ENCODE measurements at regions not wholly inside any gene's neighbourhood (a gene's known extent, or its start where the extent isn't known, plus 50 kb on each side); places are given as distances from the start of the nearest gene placed in this dataset.

GRCh38 chr11:130670200-130670599, 221.8 kb downstream of the ADAMTS15 start:
- Histone ChIP-seq H3K4me1 (peaks cover 32 to 37% of the 10 kb centered on the region in 2 donors), H3K4me3 (no peak overlapping the region), H3K36me3 (no peaks in the 10 kb centered on the region), H3K27me3 (no peaks in the 10 kb centered on the region), H3K9me3 (no peaks in the 10 kb centered on the region), H3K27ac (peak overlapping the region in 3 of 4 donors; percentile 6 to 59 (median 12))
- in situ Hi-C loops (cut with MboI; ENCODE audit: low sequenced_read_pairs in 4 of 4) = loop anchor here in 3 of 4 donors (10.0 to 25.0 kb wide), 3 partner anchors 225 to 235 kb away; partner anchors contain the start of genes ADAMTS15 (in 2 of the 3) and ADAMTS8 (in 1 of the 3)
- ATAC-seq (peak in 1 of 2 donors; percentile 74), DNase-seq (peak in 1 of 2 donors; percentile 32)
- intact Hi-C loops (cut with DNase I; ENCODE audit: low total_unique reads) = loop anchor here (5.0 kb wide), 2 partner anchors 148 to 233 kb away; no protein-coding TSS in a partner anchor
- TF ChIP-seq POLR2A (IDR thresholded peaks at IDR 0.05) = no peak
- TF ChIP-seq, protein P1, sequence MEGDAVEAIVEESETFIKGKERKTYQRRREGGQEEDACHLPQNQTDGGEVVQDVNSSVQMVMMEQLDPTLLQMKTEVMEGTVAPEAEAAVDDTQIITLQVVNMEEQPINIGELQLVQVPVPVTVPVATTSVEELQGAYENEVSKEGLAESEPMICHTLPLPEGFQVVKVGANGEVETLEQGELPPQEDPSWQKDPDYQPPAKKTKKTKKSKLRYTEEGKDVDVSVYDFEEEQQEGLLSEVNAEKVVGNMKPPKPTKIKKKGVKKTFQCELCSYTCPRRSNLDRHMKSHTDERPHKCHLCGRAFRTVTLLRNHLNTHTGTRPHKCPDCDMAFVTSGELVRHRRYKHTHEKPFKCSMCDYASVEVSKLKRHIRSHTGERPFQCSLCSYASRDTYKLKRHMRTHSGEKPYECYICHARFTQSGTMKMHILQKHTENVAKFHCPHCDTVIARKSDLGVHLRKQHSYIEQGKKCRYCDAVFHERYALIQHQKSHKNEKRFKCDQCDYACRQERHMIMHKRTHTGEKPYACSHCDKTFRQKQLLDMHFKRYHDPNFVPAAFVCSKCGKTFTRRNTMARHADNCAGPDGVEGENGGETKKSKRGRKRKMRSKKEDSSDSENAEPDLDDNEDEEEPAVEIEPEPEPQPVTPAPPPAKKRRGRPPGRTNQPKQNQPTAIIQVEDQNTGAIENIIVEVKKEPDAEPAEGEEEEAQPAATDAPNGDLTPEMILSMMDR (IDR thresholded peaks at IDR 0.05 in 4 of 5, conservative IDR thresholded peaks at IDR 0.05 in 1 of 5) = no peak

- H3K4me3 ChIP-seq = no peak overlapping the region
- in situ Hi-C loops (cut with MboI; ENCODE audit: low sequenced_read_pairs in 4 of 4) = loop anchor here in 3 of 4 donors (10.0 to 25.0 kb wide), 3 partner anchors 227 to 237 kb away; partner anchors contain the start of genes ADAMTS15 (in 2 of the 3) and ADAMTS8 (in 1 of the 3)
These were observed 223.6 kb downstream of the ADAMTS15 start for GRCh38 chr11:130671801-130672700.

GRCh38 chr11:130672911-130673310, 224.5 kb downstream of the ADAMTS15 start:
- TF ChIP-seq, protein P1 (IDR thresholded peaks at IDR 0.05 in 4 of 5, conservative IDR thresholded peaks at IDR 0.05 in 1 of 5) = no peak
- TF ChIP-seq POLR2A (IDR thresholded peaks at IDR 0.05) = no peak
- peaks cover 51 to 57% of the 10 kb centered on the region in 2 donors for H3K4me1 ChIP-seq
- DNase-seq (no peak), ATAC-seq (no peak)
- in situ Hi-C loops (cut with MboI; ENCODE audit: low sequenced_read_pairs in 4 of 4) = loop anchor here in 3 of 4 donors (10.0 to 25.0 kb wide), 3 partner anchors 228 to 238 kb away; partner anchors contain the start of genes ADAMTS15 (in 2 of the 3) and ADAMTS8 (in 1 of the 3)
- H3K36me3 ChIP-seq = no peaks in the 10 kb centered on the region
- H3K27me3 ChIP-seq = no peaks in the 10 kb centered on the region
- intact Hi-C loops (cut with DNase I; ENCODE audit: low total_unique reads) = loop anchor here (5.0 kb wide), 2 partner anchors 151 to 236 kb away; no protein-coding TSS in a partner anchor
- H3K27ac ChIP-seq = peak overlapping the region in 2 of 4 donors; percentile 27 to 56
- H3K4me3 ChIP-seq = no peak overlapping the region
- no peaks in the 10 kb centered on the region for H3K9me3 ChIP-seq

More at GRCh38 chr11:130671801-130672700, 223.6 kb downstream of the ADAMTS15 start:
- no peak for TF ChIP-seq POLR2A (IDR thresholded peaks at IDR 0.05)
- TF ChIP-seq, protein P1 (IDR thresholded peaks at IDR 0.05 in 4 of 5, conservative IDR thresholded peaks at IDR 0.05 in 1 of 5) = no peak
- DNase-seq (peak; percentile 16 to 41), ATAC-seq (peak; percentile 13 to 45)
- no peaks in the 10 kb centered on the region for H3K9me3 ChIP-seq
- H3K27ac ChIP-seq = peak overlapping the region; percentile 12 to 56 (median 27)
- no peaks in the 10 kb centered on the region for H3K27me3 ChIP-seq
- no peaks in the 10 kb centered on the region for H3K36me3 ChIP-seq
- intact Hi-C loops (cut with DNase I; ENCODE audit: low total_unique reads) = loop anchor here (5.0 kb wide), 2 partner anchors 150 to 235 kb away; no protein-coding TSS in a partner anchor
- H3K4me1 ChIP-seq = peaks cover 50 to 51% of the 10 kb centered on the region in 2 donors

- H3K27me3 ChIP-seq = no peaks in the 10 kb centered on the region
- intact Hi-C loops (cut with DNase I; ENCODE audit: low total_unique reads) (loop anchor here (5.0 kb wide), 2 partner anchors 151 to 236 kb away; no protein-coding TSS in a partner anchor), in situ Hi-C loops (cut with MboI; ENCODE audit: low sequenced_read_pairs in 4 of 4) (loop anchor here in 3 of 4 donors (10.0 to 25.0 kb wide), 3 partner anchors 229 to 239 kb away; partner anchors contain the start of genes ADAMTS15 (in 2 of the 3) and ADAMTS8 (in 1 of the 3))
- no peak overlapping the region for H3K27ac ChIP-seq
- no peak for ATAC-seq
- H3K9me3 ChIP-seq = no peaks in the 10 kb centered on the region
- peaks cover 51 to 57% of the 10 kb centered on the region in 2 donors for H3K4me1 ChIP-seq
- no peak overlapping the region for H3K4me3 ChIP-seq
- DNase-seq = no peak
- H3K36me3 ChIP-seq = no peaks in the 10 kb centered on the region
- TF ChIP-seq, protein P1 (IDR thresholded peaks at IDR 0.05 in 4 of 5, conservative IDR thresholded peaks at IDR 0.05 in 1 of 5) = no peak
- TF ChIP-seq POLR2A (IDR thresholded peaks at IDR 0.05) = no peak
These were observed 225.3 kb downstream of the ADAMTS15 start for GRCh38 chr11:130673698-130674097.

All from gastrocnemius medialis (tissue), 4 donors.